ENCODE measurements at regions not wholly inside any gene's neighbourhood (a gene's known extent, or its start where the extent isn't known, plus 50 kb on each side); places are given as distances from the start of the nearest gene placed in this dataset.

DNA sequence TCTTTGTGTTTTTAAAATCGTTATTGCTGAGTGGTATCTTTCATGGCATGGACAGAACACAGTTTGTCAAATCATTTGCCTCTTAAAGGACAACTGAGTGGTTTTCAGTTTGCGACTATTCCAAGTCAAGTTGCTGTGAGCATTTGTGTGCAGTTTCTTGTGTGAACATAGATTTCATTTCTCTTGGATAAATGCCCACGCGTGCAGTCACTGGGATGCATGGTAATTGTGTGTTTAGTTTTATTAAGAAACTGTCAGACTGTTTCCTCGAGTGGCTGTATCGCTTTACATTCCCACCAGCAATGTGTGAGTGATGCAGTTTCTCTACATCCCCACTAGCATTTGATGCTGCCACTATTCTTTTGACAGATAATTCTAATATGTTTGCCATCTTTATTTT is 154.0 kb upstream of the ARL4C start:
- Histone ChIP-seq H3K4me1 (no peaks in the 10 kb centered on the region), H3K27ac (no peak overlapping the region), H3K36me3 (no peaks in the 10 kb centered on the region), H3K9me3 (no peaks in the 10 kb centered on the region), H3K27me3 (no peaks in the 10 kb centered on the region), H3K4me3 (no peak overlapping the region)
- no peak for DNase-seq (ENCODE audit: low spot score in 2 of 2)
- no peak for TF ChIP-seq POLR2A (IDR thresholded peaks at IDR 0.05)
- 86% methylated on average over 6 of the region's 6 CpGs for WGBS

DNA sequence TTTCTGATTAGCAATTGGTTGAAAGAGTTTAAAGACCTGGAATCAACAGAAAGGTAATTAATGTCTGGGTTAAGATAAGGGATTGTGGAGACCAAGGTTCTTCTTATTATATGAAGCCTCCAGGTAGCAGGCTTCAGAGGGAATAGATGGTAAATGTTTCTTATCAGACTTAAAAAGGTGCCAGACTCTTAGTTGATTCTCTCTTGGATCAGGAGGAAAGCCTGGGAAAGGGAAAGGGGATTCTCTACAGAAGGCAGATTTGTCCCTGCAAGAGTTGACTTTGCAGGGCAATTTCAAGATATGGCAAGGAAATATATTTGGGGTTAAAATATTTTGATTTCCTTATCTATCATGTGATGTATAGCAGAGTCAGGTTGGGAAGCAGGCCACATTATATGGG is 153.1 kb upstream of the ARL4C start:
- no peak overlapping the region for H3K4me3 ChIP-seq
- H3K27me3 ChIP-seq, result no peaks in the 10 kb centered on the region
- H3K9me3 ChIP-seq, result no peaks in the 10 kb centered on the region
- DNase-seq (ENCODE audit: low spot score in 2 of 2), result no peak
- no peak overlapping the region for H3K27ac ChIP-seq
- TF ChIP-seq, protein P1, sequence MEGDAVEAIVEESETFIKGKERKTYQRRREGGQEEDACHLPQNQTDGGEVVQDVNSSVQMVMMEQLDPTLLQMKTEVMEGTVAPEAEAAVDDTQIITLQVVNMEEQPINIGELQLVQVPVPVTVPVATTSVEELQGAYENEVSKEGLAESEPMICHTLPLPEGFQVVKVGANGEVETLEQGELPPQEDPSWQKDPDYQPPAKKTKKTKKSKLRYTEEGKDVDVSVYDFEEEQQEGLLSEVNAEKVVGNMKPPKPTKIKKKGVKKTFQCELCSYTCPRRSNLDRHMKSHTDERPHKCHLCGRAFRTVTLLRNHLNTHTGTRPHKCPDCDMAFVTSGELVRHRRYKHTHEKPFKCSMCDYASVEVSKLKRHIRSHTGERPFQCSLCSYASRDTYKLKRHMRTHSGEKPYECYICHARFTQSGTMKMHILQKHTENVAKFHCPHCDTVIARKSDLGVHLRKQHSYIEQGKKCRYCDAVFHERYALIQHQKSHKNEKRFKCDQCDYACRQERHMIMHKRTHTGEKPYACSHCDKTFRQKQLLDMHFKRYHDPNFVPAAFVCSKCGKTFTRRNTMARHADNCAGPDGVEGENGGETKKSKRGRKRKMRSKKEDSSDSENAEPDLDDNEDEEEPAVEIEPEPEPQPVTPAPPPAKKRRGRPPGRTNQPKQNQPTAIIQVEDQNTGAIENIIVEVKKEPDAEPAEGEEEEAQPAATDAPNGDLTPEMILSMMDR (IDR thresholded peaks at IDR 0.05), result no peak
- TF ChIP-seq POLR2AphosphoS5 (IDR thresholded peaks at IDR 0.05), result no peak
- no peak for TF ChIP-seq POLR2A (IDR thresholded peaks at IDR 0.05)
- no peak for TF ChIP-seq EP300 (IDR thresholded peaks at IDR 0.05)
- no peaks in the 10 kb centered on the region for H3K36me3 ChIP-seq
- no peaks in the 10 kb centered on the region for H3K4me1 ChIP-seq

DNA sequence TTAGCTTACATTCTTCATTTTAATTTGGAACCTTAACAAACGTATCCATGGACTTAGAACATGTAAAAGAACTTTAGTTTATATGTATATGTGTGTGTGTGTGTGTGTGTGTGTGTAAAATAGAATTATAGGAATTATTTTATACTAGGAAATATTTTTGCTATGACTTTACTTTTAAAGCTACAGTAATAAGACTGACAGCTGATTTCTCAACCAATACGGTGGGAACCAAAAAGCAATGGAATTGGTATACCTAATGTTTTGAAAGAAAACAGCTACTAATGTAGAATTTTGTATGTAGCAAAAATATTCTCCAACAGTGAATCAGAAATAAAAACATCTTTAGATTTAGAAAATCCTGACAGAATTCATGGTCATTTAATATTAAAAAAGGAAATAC is 146.5 kb upstream of the ARL4C start:
- no peaks in the 10 kb centered on the region for H3K27me3 ChIP-seq
- DNase-seq (ENCODE audit: low spot score in 2 of 2), result no peak
- H3K36me3 ChIP-seq, result no peaks in the 10 kb centered on the region
- H3K4me3 ChIP-seq, result no peak overlapping the region
- no peak overlapping the region for H3K27ac ChIP-seq
- H3K4me1 ChIP-seq, result no peaks in the 10 kb centered on the region
- 64% methylated on average over 2 of the region's 2 CpGs for WGBS
- TF ChIP-seq, protein P1 (IDR thresholded peaks at IDR 0.05), result no peak
- TF ChIP-seq POLR2A (IDR thresholded peaks at IDR 0.05) (no peak), POLR2AphosphoS5 (IDR thresholded peaks at IDR 0.05) (no peak), EP300 (IDR thresholded peaks at IDR 0.05) (no peak)
- no peaks in the 10 kb centered on the region for H3K9me3 ChIP-seq

DNA sequence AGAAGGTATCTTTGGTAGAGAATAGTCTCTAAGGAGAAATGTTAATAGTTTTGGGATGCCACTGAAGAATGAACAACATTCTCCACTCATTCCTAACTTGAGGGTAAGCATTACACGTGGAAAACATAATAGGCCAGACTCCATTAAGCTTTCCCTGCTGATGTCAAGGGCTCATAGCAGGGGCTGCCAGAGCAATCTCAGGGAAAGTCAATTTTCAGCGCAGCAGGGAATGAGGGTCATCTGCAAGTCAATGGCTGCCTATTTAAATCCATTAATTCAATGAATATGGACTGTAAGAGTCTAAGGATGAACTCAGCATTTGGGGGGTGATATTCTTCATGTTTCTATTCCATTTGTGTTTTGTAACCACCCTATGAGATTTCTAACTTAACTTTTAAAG is 144.2 kb upstream of the ARL4C start:
- Histone ChIP-seq H3K36me3 (no peaks in the 10 kb centered on the region), H3K27ac (no peak overlapping the region), H3K4me1 (no peaks in the 10 kb centered on the region), H3K27me3 (no peaks in the 10 kb centered on the region), H3K9me3 (no peaks in the 10 kb centered on the region), H3K4me3 (no peak overlapping the region)
- no peak for TF ChIP-seq EP300 (IDR thresholded peaks at IDR 0.05)
- no peak for DNase-seq (ENCODE audit: low spot score in 2 of 2)
- 66% methylated on average over 2 of the region's 2 CpGs for WGBS

DNA sequence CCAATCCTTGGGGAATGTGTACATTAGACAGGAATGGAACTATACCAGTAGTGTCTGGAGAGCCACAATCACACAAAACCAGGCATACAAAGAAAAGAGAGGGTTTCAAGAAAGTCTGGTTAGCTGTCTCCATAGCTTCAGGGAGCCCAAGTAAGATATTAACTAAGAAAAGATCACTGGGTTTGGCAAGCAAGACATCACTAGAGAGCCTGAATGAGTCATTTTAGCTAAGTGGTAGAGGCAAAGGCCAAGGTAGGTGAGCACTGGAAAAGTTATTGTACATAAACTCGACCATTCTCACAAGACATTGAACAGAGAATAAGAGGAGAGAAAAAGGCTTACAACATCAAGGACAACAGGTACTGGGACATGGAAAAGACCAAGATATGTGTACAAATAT is 143.8 kb upstream of the ARL4C start:
- Histone ChIP-seq H3K36me3 (no peaks in the 10 kb centered on the region), H3K9me3 (no peaks in the 10 kb centered on the region), H3K27me3 (no peaks in the 10 kb centered on the region), H3K27ac (no peak overlapping the region), H3K4me1 (no peaks in the 10 kb centered on the region), H3K4me3 (no peak overlapping the region)
- WGBS, result 89% methylated on average over 1 of the region's 1 CpG
- DNase-seq (ENCODE audit: low spot score in 2 of 2), result no peak
- TF ChIP-seq POLR2AphosphoS5 (IDR thresholded peaks at IDR 0.05) (no peak), POLR2A (IDR thresholded peaks at IDR 0.05) (no peak), EP300 (IDR thresholded peaks at IDR 0.05) (no peak)
- TF ChIP-seq, protein P1 (IDR thresholded peaks at IDR 0.05), result no peak

DNA sequence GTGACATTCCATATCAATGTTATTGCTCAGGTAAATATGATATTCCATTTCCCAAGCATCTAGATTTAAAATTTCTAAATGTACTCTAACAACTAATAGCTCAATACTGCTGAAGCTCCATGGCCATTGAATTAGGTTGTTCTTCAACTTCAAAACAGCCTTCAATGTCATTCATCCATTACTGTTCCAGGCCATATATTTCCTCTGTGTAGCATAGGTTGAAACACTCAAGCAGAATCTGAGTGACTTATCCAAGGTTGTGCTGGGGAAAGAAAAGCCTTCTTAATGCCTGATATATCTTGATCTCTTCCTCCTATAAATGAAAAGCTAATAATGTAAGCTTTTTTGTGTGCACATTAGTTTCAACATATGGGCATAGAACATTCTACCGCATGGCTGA is 142.1 kb upstream of the ARL4C start:
- Histone ChIP-seq H3K27ac (no peak overlapping the region), H3K4me3 (no peak overlapping the region), H3K36me3 (no peaks in the 10 kb centered on the region), H3K4me1 (no peaks in the 10 kb centered on the region), H3K27me3 (no peaks in the 10 kb centered on the region), H3K9me3 (no peaks in the 10 kb centered on the region)
- TF ChIP-seq POLR2AphosphoS5 (IDR thresholded peaks at IDR 0.05) (no peak), EP300 (IDR thresholded peaks at IDR 0.05) (no peak), POLR2A (IDR thresholded peaks at IDR 0.05) (no peak)
- TF ChIP-seq, protein P1 (IDR thresholded peaks at IDR 0.05), result no peak
- WGBS, result 100% methylated on average over 1 of the region's 1 CpG
- no peak for DNase-seq (ENCODE audit: low spot score in 2 of 2)

All from suprapubic skin (tissue), 4 donors.